Mucosa of descending colon (tissue), 3 donors: ENCODE measurements at regions not wholly inside any gene's neighbourhood (a gene's known extent, or its start where the extent isn't known, plus 50 kb on each side); places are given as distances from the start of the nearest gene placed in this dataset.

Experiments used
- ATAC-seq: fragments of 200-7000 bp; cut with Tn5 transposase; one replicate; pipeline ENCODE4 v1.9.1; 2020; ENCODE audit warnings: mild to moderate bottlenecking, moderate library complexity
- DNase-seq, 3 donors: peaks; one replicate each; pipeline ENCODE4 v3.0.0-alpha.2; 2020
- H3K36me3 ChIP-seq: fragments of 200-600 bp; one replicate; pipeline ENCODE4 v1.8.0; 2021; ENCODE audit warnings: low read depth, mild to moderate bottlenecking
- H3K4me1 ChIP-seq: fragments of 200-600 bp; one replicate; pipeline ENCODE4 v1.8.0; 2021; ENCODE audit warnings: low read depth, mild to moderate bottlenecking
- H3K4me3 ChIP-seq: fragments of 200-600 bp; one replicate; pipeline ENCODE4 v1.8.0; 2021; ENCODE audit warnings: mild to moderate bottlenecking
- H3K9me3 ChIP-seq: fragments of 200-600 bp; one replicate; pipeline ENCODE4 v1.8.0; 2021; ENCODE audit warnings: mild to moderate bottlenecking
- intact Hi-C, 2 donors: fragments of 100-400 bp; cut with DNase I in 1 of 2; cut with micrococcal nuclease in 1 of 2; formaldehyde crosslinking; loops; one replicate each; pipeline versions ENCODE4 v1.11.0 to v1.11.1; 2022; cut with DNase I, micrococcal nuclease
- TF ChIP-seq, protein P1 (sequence below): fragments of 200-600 bp; IDR thresholded peaks from one replicate; pipeline ENCODE4 v1.8.0; 2022; ENCODE audit warnings: antibody characterized with exemption, mild to moderate bottlenecking
- donor health status: DM: no; HTN: no; CAD: no; lungs with moderate emphysema.
- donor health status: DM: no; HTN: no; CAD: no.
- donor health status: DM: no; HTN: yes; CAD: no.

DNA sequence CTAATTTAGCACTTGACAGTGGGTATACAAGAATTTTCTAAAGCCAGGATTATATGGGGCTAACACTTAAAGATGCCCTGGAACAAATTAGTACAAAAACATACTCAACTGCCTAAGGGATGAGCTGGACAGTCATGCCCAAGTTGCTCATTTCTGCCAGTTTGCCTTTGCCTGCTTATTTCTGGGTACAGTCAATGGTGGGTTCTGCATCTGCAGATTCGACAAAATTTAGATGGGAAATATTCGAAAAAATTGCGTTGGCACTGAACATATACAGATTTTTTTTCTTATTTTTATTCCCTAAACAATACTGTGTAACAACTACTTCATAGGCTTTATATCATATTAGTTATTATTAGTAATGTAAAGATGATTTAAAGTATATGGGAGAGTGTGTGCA lies 591.9 kb downstream of the EPM2A start:
- TF ChIP-seq, protein P1, sequence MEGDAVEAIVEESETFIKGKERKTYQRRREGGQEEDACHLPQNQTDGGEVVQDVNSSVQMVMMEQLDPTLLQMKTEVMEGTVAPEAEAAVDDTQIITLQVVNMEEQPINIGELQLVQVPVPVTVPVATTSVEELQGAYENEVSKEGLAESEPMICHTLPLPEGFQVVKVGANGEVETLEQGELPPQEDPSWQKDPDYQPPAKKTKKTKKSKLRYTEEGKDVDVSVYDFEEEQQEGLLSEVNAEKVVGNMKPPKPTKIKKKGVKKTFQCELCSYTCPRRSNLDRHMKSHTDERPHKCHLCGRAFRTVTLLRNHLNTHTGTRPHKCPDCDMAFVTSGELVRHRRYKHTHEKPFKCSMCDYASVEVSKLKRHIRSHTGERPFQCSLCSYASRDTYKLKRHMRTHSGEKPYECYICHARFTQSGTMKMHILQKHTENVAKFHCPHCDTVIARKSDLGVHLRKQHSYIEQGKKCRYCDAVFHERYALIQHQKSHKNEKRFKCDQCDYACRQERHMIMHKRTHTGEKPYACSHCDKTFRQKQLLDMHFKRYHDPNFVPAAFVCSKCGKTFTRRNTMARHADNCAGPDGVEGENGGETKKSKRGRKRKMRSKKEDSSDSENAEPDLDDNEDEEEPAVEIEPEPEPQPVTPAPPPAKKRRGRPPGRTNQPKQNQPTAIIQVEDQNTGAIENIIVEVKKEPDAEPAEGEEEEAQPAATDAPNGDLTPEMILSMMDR, result no peak
- no peaks in the 10 kb centered on the region for H3K4me1 ChIP-seq
- no peak for ATAC-seq
- H3K4me3 ChIP-seq, result no peak overlapping the region
- no peak for DNase-seq
- no peaks in the 10 kb centered on the region for H3K9me3 ChIP-seq
- intact Hi-C loops, result no loop called here
- no peaks in the 10 kb centered on the region for H3K36me3 ChIP-seq

DNA sequence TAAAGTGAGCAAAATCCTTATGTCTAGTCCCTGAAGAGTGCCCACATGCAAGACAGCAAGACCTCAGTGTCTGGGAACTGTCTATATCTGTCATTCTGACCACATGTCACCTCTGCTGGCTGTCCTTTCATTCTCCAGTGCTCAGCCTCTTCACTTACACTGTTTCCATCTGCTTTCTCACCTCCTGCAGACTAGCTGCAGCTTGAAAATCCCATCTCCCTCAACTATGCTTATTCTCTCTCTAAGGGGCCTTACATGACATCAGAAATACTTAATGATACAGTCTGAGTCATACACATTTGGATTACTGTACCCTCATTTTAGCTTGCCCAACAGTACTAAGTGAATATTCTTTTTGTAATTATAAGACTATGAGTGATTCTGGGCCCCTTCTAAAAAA lies 587.8 kb downstream of the EPM2A start:
- intact Hi-C loops, result no loop called here
- TF ChIP-seq, protein P1, result no peak
- DNase-seq (no peak), ATAC-seq (no peak)
- Histone ChIP-seq H3K36me3 (no peaks in the 10 kb centered on the region), H3K9me3 (no peaks in the 10 kb centered on the region), H3K4me3 (no peak overlapping the region), H3K4me1 (no peaks in the 10 kb centered on the region)

DNA sequence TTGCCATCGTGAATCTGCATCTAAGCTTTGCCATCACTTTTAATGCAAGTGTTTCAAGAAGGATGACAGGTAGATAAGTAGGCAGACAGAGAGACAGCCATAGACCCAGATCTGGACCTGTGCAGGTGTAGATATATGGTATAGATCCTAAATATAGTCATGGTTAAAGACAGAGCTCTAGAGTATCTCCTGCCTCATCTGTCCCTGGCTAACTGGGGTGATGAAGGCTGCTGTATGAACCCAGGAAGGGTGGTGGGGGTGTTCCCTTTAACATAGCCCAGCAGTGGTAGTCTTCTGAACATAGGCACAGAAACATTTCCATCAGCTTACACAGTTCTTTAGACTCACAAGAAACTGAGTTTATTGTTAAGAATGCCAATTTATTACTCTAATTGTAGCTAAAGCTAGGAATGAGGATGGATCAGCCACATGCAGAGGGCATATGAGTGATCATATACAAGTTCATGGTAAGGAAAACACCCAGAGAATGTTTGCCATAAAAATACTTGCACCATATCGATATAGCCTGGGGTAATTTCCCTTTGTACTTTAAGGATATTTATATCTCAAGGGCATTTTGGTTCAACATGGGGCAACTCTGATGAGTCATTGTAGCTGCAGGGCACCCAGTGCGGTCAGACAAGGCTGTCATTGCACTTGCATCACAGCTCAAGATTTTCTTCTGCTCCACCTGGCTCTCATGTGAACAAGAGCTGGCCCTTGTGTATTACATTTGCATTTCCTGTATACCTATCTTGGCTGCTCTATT lies 587.2 kb downstream of the EPM2A start:
- no peaks in the 10 kb centered on the region for H3K36me3 ChIP-seq
- no peaks in the 10 kb centered on the region for H3K4me1 ChIP-seq
- TF ChIP-seq, protein P1, result no peak
- no peak overlapping the region for H3K4me3 ChIP-seq
- DNase-seq (no peak), ATAC-seq (no peak)
- intact Hi-C loops, result no loop called here
- H3K9me3 ChIP-seq, result no peaks in the 10 kb centered on the region

DNA sequence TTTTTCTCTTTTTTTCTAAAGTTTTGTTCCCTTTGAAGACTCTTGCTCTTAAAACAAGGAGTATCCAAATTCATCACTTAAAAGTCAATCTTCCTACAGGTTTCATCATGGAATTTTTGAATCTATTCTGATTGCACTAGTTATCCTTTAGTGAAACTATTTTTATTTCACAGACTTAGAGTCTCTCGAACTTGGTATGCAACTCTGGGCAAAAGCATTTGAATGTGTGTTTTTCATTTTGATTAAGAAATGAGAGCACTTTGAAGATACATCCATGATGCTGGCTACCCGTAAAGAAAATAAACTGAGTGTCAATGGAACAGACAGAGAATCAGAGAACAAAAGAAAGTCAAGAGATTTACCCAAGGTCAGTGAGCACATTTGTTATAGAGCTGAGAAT lies 586.5 kb downstream of the EPM2A start:
- no peaks in the 10 kb centered on the region for H3K36me3 ChIP-seq
- no peak for DNase-seq
- TF ChIP-seq, protein P1, result no peak
- intact Hi-C loops, result no loop called here
- H3K9me3 ChIP-seq, result no peaks in the 10 kb centered on the region
- H3K4me1 ChIP-seq, result no peaks in the 10 kb centered on the region
- no peak for ATAC-seq
- H3K4me3 ChIP-seq, result no peak overlapping the region

DNA sequence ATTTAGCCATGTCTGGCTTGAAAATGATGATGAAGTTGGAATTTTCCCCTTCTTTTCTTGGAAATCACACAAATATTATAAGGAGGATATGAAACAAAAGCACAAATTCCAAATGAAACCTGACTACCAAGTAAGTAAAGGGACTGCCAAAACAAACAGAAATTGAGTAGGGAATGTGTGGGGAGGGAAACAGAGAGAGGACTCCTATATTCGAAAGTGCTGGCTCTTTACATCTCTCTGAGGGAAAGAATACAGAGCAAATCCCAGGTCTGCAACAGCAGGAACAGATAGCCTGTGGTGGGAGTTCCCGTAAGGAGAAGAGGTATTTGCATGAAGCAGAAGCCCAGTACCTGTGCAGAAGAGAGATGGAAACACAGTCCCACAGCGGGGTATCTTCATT lies 583.7 kb downstream of the EPM2A start:
- Histone ChIP-seq H3K4me1 (no peaks in the 10 kb centered on the region), H3K9me3 (no peaks in the 10 kb centered on the region), H3K36me3 (no peaks in the 10 kb centered on the region), H3K4me3 (no peak overlapping the region)
- intact Hi-C loops, result no loop called here
- TF ChIP-seq, protein P1, result no peak
- DNase-seq (no peak), ATAC-seq (no peak)

DNA sequence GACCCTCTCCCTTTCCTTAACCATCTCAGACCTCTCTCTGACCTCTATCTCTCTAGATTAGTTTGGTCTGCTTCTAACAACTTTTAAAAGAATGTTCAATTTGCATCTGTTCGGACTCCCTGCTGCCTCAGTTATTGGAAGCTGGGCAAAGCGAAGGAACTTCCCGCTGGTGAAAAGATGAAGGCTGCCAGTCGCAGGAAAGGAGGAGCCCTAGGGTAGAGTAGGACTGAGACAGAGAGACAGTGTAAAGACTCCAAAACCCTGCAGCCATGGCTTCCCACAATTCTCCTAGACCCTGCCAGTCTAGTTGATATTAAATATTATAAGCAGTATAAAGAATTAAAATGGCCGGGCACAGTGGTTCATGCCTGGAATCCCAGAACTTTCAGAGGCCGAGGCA lies 581.8 kb downstream of the EPM2A start:
- Histone ChIP-seq H3K4me3 (no peak overlapping the region), H3K4me1 (no peaks in the 10 kb centered on the region), H3K9me3 (peaks cover 4% of the 10 kb centered on the region), H3K36me3 (no peaks in the 10 kb centered on the region)
- DNase-seq, result no peak
- TF ChIP-seq, protein P1, result no peak
- no peak for ATAC-seq
- intact Hi-C loops, result no loop called here
